ENCODE measurements at regions not wholly inside any gene's neighbourhood (a gene's known extent, or its start where the extent isn't known, plus 50 kb on each side); places are given as distances from the start of the nearest gene placed in this dataset.

- DNase-seq, result no peak
These were observed 77.1 kb upstream of the WSB1 start for GRCh38 chr17:27216836-27217235.

- DNase-seq, result no peak
These were observed 76.3 kb upstream of the WSB1 start for GRCh38 chr17:27217631-27218030.

- no peak for DNase-seq
These were observed 75.9 kb upstream of the WSB1 start for GRCh38 chr17:27218041-27218440.

GRCh38 chr17:27218719-27219488 lies 75.0 kb upstream of the WSB1 start:
- peak; percentile 37 to 52 for DNase-seq

GRCh38 chr17:27222515-27222914 lies 71.4 kb upstream of the WSB1 start:
- DNase-seq, result no peak

- no peak for DNase-seq
These were observed 69.2 kb upstream of the WSB1 start for GRCh38 chr17:27224526-27225315.

GRCh38 chr17:27226611-27227230 lies 67.2 kb upstream of the WSB1 start:
- DNase-seq, result no peak

GRCh38 chr17:27230996-27231395 lies 62.9 kb upstream of the WSB1 start:
- no peak for DNase-seq

- no peak for DNase-seq
These were observed 61.6 kb upstream of the WSB1 start for GRCh38 chr17:27232328-27232727.

- DNase-seq, result no peak
These were observed 60.9 kb upstream of the WSB1 start for GRCh38 chr17:27233059-27233458.

GRCh38 chr17:27233776-27234175 lies 60.1 kb upstream of the WSB1 start:
- no peak for DNase-seq

GRCh38 chr17:27236717-27237315 lies 57.1 kb upstream of the WSB1 start:
- peak; percentile 83 to 86 for DNase-seq

GRCh38 chr17:27237890-27238289 lies 56.0 kb upstream of the WSB1 start:
- DNase-seq, result no peak

GRCh38 chr17:27239046-27239445 lies 54.9 kb upstream of the WSB1 start:
- peak; percentile 31 to 37 for DNase-seq

- no peak for DNase-seq
These were observed 54.3 kb upstream of the WSB1 start for GRCh38 chr17:27239584-27239983.

- no peak for DNase-seq
These were observed 53.7 kb upstream of the WSB1 start for GRCh38 chr17:27240086-27240801.

GRCh38 chr17:27240802-27241155 lies 53.1 kb upstream of the WSB1 start:
- no peak for DNase-seq

- DNase-seq, result no peak
These were observed 52.5 kb upstream of the WSB1 start for GRCh38 chr17:27241346-27241946.

- no peak for DNase-seq
These were observed 51.0 kb upstream of the WSB1 start for GRCh38 chr17:27242951-27243350.

GRCh38 chr17:27244011-27244410 lies 49.9 kb upstream of the WSB1 start:
- DNase-seq, result no peak

All from activated CD4-positive, alpha-beta T cell treated with anti-CD3 and anti-CD28 coated beads, Interleukin-2, amount 50 U/mL, for 48 hours (primary cell).